SK-N-SH treated with all-trans-retinoic acid at 6 μM for 48 hours (cell line): ENCODE measurements at regions not wholly inside any gene's neighbourhood (a gene's known extent, or its start where the extent isn't known, plus 50 kb on each side); places are given as distances from the start of the nearest gene placed in this dataset.

ENCODE experiments used
- ATAC-seq: fragments of 200-7000 bp; cut with Tn5 transposase; 3 replicates; pipeline ENCODE4 v1.9.1; 2020; ENCODE audit warnings: mild to moderate bottlenecking, moderate library complexity
- ARNTL ChIP-seq: fragments of 450-650 bp; formaldehyde crosslinking; IDR thresholded peaks from 2 replicates; pipeline ENCODE4 v1.5.0; 2020; ENCODE audit warnings: low read depth, mild to moderate bottlenecking, moderate library complexity, borderline replicate concordance
- BACH2 ChIP-seq: fragments of 250-450 bp; sonication (Bioruptor Pico); IDR thresholded peaks from 2 replicates; pipeline ENCODE4 v1.9.0; 2021; ENCODE audit warnings: mild to moderate bottlenecking, borderline replicate concordance
- CSDC2 ChIP-seq: fragments of 250-450 bp; sonication (Bioruptor Pico); IDR thresholded peaks from 2 replicates; pipeline ENCODE4 v1.5.0; 2020; ENCODE audit warnings: mild to moderate bottlenecking, moderate library complexity
- ESRRG ChIP-seq: fragments of 250-450 bp; sonication (Bioruptor Pico); IDR thresholded peaks from 2 replicates; pipeline ENCODE4 v1.6.1; 2021; ENCODE audit warnings: mild to moderate bottlenecking
- GLIS3 ChIP-seq: fragments of 250-450 bp; sonication (Bioruptor Pico); IDR thresholded peaks from 2 replicates; pipeline ENCODE4 v1.5.0; 2020; ENCODE audit warnings: mild to moderate bottlenecking, moderate library complexity
- ISL1 ChIP-seq: fragments of 250-450 bp; sonication (Bioruptor Pico); IDR thresholded peaks from 2 replicates; pipeline ENCODE4 v2.1.2; 2022; ENCODE audit warnings: mild to moderate bottlenecking, moderate library complexity
- OSR1 ChIP-seq: fragments of 250-450 bp; sonication (Bioruptor Pico); IDR thresholded peaks from 2 replicates; pipeline ENCODE4 v1.8.0; 2022; ENCODE audit warnings: moderate library complexity, mild to moderate bottlenecking, inconsistent platforms
- PPARA ChIP-seq: fragments of 250-450 bp; sonication (Bioruptor Pico); IDR thresholded peaks from 2 replicates; pipeline ENCODE4 v1.5.0; 2020; ENCODE audit warnings: mild to moderate bottlenecking, borderline replicate concordance
- SNAI2 ChIP-seq: fragments of 250-450 bp; sonication (Bioruptor Pico); IDR thresholded peaks from 2 replicates; pipeline ENCODE4 v1.5.0; 2020; ENCODE audit warnings: mild to moderate bottlenecking, moderate library complexity
- TCF4 ChIP-seq: fragments of 250-450 bp; sonication (Bioruptor Pico); IDR thresholded peaks from 2 replicates; pipeline ENCODE4 v1.8.0; 2021; ENCODE audit warnings: mild to moderate bottlenecking, moderate library complexity, borderline replicate concordance
- TOX ChIP-seq: fragments of 250-450 bp; sonication (Bioruptor Pico); IDR thresholded peaks from 2 replicates; pipeline ENCODE4 v1.8.0; 2021; ENCODE audit warnings: mild to moderate bottlenecking, moderate library complexity, borderline replicate concordance
- ZC3H10 ChIP-seq: fragments of 250-450 bp; sonication (Bioruptor Pico); IDR thresholded peaks from 2 replicates; pipeline ENCODE4 v1.5.1; 2021; ENCODE audit warnings: mild to moderate bottlenecking, moderate library complexity
- ZFP30 ChIP-seq: fragments of 450-650 bp; formaldehyde crosslinking; IDR thresholded peaks from 2 replicates; pipeline ENCODE4 v1.5.0; 2022; ENCODE audit warnings: mild to moderate bottlenecking, moderate library complexity
- ZNF70 ChIP-seq: fragments of 450-650 bp; formaldehyde crosslinking; IDR thresholded peaks from 2 replicates; pipeline ENCODE4 v1.5.0; 2020; ENCODE audit warnings: mild to moderate bottlenecking, moderate library complexity
- TF ChIP-seq, protein P1 (sequence below): fragments of 250-450 bp; sonication (Bioruptor Pico); IDR thresholded peaks from 2 replicates; pipeline ENCODE4 v1.5.1; 2021; ENCODE audit warnings: mild to moderate bottlenecking, moderate library complexity
- TF ChIP-seq, protein P2 (sequence below): fragments of 250-450 bp; sonication (Bioruptor Pico); IDR thresholded peaks from 2 replicates; pipeline ENCODE4 v1.8.0; 2020; ENCODE audit warnings: mild to moderate bottlenecking, moderate library complexity, borderline replicate concordance
- TF ChIP-seq, protein P3 (sequence below): fragments of 250-450 bp; sonication (Bioruptor Pico); IDR thresholded peaks from 2 replicates; pipeline ENCODE4 v1.5.0; 2020; ENCODE audit warnings: mild to moderate bottlenecking, moderate library complexity
- TF ChIP-seq, protein P4 (sequence below): fragments of 250-450 bp; sonication (Bioruptor Pico); IDR thresholded peaks from 2 replicates; pipeline ENCODE4 v1.8.0; 2021; ENCODE audit warnings: low read depth, mild to moderate bottlenecking, moderate library complexity, borderline replicate concordance

DNA sequence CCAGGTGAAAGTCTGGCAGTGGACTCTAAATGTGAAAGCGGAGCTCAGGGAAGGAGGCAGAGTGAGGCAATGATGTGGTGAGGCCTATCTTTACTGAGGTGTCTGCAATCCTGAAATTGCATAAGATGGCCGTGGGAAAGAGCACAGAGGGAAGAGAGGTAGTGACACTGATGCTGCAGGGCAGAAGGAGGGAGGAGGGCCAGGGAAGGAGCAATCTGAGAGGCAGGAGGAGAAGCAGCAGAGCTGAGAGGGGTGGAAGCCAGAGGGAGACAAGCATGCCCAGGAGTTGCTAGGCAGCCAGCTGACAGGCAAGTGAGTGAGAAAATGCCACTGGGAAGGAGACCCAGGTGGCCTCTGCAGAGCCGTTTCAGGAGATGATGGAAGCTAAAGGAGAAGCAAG, 97.4 kb upstream of the CNR1 start (continued):
- TF ChIP-seq ZNF70 (CRISPR knock-in tag) = no peak
- TF ChIP-seq, all 23 proteins: peak for 0

DNA sequence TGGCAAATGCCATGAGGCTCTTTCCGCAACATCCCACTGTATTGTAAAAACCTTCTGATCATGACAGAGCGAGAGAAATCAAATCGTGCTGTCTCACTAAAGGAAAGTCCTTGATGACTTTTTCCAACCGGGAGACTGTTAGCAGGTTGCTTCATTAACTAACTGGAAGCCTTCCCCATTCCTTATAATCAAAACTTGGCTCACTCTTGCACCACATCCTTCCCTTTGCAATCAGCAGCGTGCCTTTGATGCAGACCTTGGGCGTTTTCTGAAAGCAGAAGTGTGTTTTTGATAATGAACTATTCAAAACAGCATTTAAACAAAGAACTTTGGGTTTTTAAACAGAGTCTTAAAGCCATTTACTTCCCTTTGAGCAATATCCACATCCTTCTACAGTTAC, 96.2 kb upstream of the CNR1 start:
- no peak for ATAC-seq
- no peak for TF ChIP-seq ARNTL (CRISPR knock-in tag)
- TF ChIP-seq, protein P1, sequence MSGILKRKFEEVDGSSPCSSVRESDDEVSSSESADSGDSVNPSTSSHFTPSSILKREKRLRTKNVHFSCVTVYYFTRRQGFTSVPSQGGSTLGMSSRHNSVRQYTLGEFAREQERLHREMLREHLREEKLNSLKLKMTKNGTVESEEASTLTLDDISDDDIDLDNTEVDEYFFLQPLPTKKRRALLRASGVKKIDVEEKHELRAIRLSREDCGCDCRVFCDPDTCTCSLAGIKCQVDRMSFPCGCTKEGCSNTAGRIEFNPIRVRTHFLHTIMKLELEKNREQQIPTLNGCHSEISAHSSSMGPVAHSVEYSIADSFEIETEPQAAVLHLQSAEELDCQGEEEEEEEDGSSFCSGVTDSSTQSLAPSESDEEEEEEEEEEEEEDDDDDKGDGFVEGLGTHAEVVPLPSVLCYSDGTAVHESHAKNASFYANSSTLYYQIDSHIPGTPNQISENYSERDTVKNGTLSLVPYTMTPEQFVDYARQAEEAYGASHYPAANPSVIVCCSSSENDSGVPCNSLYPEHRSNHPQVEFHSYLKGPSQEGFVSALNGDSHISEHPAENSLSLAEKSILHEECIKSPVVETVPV (CRISPR knock-in tag) = no peak
- TF ChIP-seq, protein P2, sequence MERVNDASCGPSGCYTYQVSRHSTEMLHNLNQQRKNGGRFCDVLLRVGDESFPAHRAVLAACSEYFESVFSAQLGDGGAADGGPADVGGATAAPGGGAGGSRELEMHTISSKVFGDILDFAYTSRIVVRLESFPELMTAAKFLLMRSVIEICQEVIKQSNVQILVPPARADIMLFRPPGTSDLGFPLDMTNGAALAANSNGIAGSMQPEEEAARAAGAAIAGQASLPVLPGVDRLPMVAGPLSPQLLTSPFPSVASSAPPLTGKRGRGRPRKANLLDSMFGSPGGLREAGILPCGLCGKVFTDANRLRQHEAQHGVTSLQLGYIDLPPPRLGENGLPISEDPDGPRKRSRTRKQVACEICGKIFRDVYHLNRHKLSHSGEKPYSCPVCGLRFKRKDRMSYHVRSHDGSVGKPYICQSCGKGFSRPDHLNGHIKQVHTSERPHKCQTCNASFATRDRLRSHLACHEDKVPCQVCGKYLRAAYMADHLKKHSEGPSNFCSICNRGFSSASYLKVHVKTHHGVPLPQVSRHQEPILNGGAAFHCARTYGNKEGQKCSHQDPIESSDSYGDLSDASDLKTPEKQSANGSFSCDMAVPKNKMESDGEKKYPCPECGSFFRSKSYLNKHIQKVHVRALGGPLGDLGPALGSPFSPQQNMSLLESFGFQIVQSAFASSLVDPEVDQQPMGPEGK (CRISPR knock-in tag) = no peak
- TF ChIP-seq, protein P3, sequence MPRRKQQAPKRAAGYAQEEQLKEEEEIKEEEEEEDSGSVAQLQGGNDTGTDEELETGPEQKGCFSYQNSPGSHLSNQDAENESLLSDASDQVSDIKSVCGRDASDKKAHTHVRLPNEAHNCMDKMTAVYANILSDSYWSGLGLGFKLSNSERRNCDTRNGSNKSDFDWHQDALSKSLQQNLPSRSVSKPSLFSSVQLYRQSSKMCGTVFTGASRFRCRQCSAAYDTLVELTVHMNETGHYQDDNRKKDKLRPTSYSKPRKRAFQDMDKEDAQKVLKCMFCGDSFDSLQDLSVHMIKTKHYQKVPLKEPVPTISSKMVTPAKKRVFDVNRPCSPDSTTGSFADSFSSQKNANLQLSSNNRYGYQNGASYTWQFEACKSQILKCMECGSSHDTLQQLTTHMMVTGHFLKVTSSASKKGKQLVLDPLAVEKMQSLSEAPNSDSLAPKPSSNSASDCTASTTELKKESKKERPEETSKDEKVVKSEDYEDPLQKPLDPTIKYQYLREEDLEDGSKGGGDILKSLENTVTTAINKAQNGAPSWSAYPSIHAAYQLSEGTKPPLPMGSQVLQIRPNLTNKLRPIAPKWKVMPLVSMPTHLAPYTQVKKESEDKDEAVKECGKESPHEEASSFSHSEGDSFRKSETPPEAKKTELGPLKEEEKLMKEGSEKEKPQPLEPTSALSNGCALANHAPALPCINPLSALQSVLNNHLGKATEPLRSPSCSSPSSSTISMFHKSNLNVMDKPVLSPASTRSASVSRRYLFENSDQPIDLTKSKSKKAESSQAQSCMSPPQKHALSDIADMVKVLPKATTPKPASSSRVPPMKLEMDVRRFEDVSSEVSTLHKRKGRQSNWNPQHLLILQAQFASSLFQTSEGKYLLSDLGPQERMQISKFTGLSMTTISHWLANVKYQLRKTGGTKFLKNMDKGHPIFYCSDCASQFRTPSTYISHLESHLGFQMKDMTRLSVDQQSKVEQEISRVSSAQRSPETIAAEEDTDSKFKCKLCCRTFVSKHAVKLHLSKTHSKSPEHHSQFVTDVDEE (CRISPR knock-in tag) = no peak
- no peak for TF ChIP-seq ESRRG
- TF ChIP-seq, protein P4, sequence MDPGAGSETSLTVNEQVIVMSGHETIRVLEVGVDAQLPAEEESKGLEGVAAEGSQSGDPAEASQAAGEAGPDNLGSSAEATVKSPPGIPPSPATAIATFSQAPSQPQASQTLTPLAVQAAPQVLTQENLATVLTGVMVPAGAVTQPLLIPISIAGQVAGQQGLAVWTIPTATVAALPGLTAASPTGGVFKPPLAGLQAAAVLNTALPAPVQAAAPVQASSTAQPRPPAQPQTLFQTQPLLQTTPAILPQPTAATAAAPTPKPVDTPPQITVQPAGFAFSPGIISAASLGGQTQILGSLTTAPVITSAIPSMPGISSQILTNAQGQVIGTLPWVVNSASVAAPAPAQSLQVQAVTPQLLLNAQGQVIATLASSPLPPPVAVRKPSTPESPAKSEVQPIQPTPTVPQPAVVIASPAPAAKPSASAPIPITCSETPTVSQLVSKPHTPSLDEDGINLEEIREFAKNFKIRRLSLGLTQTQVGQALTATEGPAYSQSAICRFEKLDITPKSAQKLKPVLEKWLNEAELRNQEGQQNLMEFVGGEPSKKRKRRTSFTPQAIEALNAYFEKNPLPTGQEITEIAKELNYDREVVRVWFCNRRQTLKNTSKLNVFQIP = no peak
- TF ChIP-seq ZFP30 = no peak
- no peak for TF ChIP-seq ZNF70 (CRISPR knock-in tag)
- no peak for TF ChIP-seq GLIS3 (CRISPR knock-in tag)
- TF ChIP-seq TOX (CRISPR knock-in tag) = no peak
- no peak for TF ChIP-seq TCF4
- TF ChIP-seq CSDC2 (CRISPR knock-in tag) = no peak

DNA sequence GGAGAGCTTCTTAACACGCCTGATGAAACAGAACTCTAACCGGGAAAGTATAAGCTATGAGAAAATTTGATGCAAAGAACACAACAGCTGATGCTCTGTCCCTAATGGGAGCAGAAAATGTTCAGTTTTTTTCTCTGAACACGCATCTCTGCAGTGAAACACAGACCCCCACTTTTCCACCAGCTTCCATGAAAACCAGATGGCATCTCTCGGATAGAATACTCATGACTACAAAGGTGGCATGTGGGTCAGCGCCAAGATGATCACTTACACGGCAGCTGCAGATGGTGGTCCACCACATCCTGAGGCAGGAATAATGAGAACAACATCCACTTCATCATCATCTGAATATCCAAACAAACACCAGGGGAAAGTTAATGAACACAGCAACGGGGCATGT, 85.2 kb upstream of the CNR1 start:
- TF ChIP-seq TOX (CRISPR knock-in tag) (no peak), TCF4 (no peak), ZNF70 (CRISPR knock-in tag) (no peak), CSDC2 (CRISPR knock-in tag) (no peak), ZFP30 (no peak), ZC3H10 (CRISPR knock-in tag) (no peak), GLIS3 (CRISPR knock-in tag) (no peak), ISL1 (CRISPR knock-in tag) (no peak), PPARA (CRISPR knock-in tag) (no peak)
- TF ChIP-seq, protein P1 (CRISPR knock-in tag) = no peak
- ATAC-seq = no peak

DNA sequence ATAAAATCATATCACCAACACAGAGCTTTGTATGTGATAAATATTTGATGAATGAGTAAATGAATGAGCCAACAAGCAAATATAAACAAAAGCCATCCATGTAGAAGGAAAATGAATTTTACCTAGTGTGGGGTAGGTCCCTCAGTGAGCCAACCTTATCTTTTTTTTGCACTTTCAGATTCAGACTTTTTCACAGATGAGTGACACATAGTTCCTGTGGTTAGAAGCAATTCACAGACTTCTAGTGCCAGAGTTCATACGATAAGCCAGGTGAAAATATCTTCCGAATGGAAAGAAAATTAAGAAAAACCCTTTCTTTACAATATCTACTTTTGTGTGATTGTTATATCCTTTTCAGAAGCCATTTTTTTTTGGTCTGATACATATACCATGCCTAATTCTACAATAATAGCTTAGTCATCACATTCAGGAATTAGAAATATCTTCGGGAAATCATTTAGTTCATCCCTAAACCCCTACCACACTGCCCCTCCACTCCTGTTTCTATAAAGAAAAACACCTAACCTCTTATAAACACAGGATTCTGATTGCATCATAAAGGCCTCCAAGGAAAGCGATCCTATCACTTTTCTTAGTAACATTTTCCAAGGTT, 82.7 kb upstream of the CNR1 start:
- ATAC-seq = no peak
- TF ChIP-seq ZFP30 = no peak
- no peak for TF ChIP-seq OSR1 (CRISPR knock-in tag)
- TF ChIP-seq ARNTL (CRISPR knock-in tag) = no peak

DNA sequence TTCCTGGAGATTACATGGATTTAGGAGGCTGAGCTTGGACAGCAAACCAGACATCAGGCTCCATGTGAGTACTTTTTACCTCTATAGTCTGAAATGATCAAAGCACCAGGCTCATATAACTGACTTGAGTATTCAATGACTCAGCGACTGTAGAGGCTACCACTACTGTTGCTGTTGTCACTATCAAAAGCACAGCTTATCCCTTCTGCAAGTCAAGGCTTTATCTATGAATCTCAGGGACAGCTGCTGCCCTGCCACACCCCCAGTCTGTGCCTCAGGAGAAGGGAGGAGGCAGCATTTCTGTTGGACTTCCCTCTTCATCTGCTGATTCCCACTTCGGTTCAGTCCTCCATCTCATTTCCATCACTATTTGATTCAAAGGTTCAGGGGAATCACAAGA, 80.5 kb upstream of the CNR1 start:
- ATAC-seq = no peak
- no peak for TF ChIP-seq BACH2 (CRISPR knock-in tag)
- TF ChIP-seq, protein P2 (CRISPR knock-in tag) = no peak
- TF ChIP-seq SNAI2 (CRISPR knock-in tag) = no peak
- TF ChIP-seq CSDC2 (CRISPR knock-in tag) = no peak
- TF ChIP-seq ZFP30 = no peak
- TF ChIP-seq, protein P3 (CRISPR knock-in tag) = no peak
